Loucy (cell line): ENCODE measurements at regions not wholly inside any gene's neighbourhood (a gene's known extent, or its start where the extent isn't known, plus 50 kb on each side); places are given as distances from the start of the nearest gene placed in this dataset.

Experiments
- H2AFZ ChIP-seq: fragments of 200-600 bp; sonication (generic); 2 replicates; pipeline ENCODE4 v1.6.0; 2016; ENCODE audit warnings: antibody characterized with exemption, mild to moderate bottlenecking, low read length, moderate library complexity
- H3F3A ChIP-seq: fragments of 200-600 bp; 2 replicates; pipeline ENCODE4 v1.6.0; 2016; ENCODE audit warnings: antibody characterized with exemption, low read depth, mild to moderate bottlenecking
- H3K27me3 ChIP-seq: fragments of 200-600 bp; sonication (generic); 2 replicates; pipeline ENCODE4 v1.6.1; 2014; ENCODE audit warnings: low read length, mild to moderate bottlenecking; ENCODE audit not compliant: insufficient read depth, poor library complexity, severe bottlenecking
- H3K36me3 ChIP-seq: fragments of 200-600 bp; sonication (generic); 2 replicates; pipeline ENCODE4 v1.6.1; 2016; ENCODE audit warnings: low read length; ENCODE audit not compliant: insufficient read depth
- H3K4me1 ChIP-seq: fragments of 200-600 bp; sonication (generic); 2 replicates; pipeline ENCODE4 v1.5.1; 2014; ENCODE audit warnings: low read length, mild to moderate bottlenecking; ENCODE audit not compliant: insufficient read depth, poor library complexity, severe bottlenecking
- H3K4me2 ChIP-seq: fragments of 200-600 bp; sonication (generic); 2 replicates; pipeline ENCODE4 v1.6.0; 2014; ENCODE audit warnings: antibody characterized with exemption, low read length, low read depth, mild to moderate bottlenecking; ENCODE audit not compliant: poor library complexity, severe bottlenecking
- H3K4me3 ChIP-seq: fragments of 200-600 bp; sonication (generic); 2 replicates; pipeline ENCODE4 v1.5.1; 2014; ENCODE audit warnings: low read length, mild to moderate bottlenecking, mixed read lengths; ENCODE audit not compliant: poor library complexity, severe bottlenecking
- H3K79me2 ChIP-seq: fragments of 200-600 bp; sonication (generic); 2 replicates; pipeline ENCODE4 v1.6.1; 2014; ENCODE audit warnings: low read length; ENCODE audit not compliant: insufficient read depth
- H3K9ac ChIP-seq: fragments of 200-600 bp; sonication (generic); 2 replicates; pipeline ENCODE4 v1.6.0; 2014; ENCODE audit warnings: mild to moderate bottlenecking, low read depth, low read length, moderate library complexity; ENCODE audit not compliant: poor library complexity, severe bottlenecking
- H3K9me2 ChIP-seq: fragments of 200-600 bp; sonication (generic); replicated peaks from 2 replicates; pipeline ENCODE4 v1.6.1; 2016; ENCODE audit warnings: low read depth, low read length, mixed read lengths
- H3K9me3 ChIP-seq: fragments of 200-600 bp; sonication (generic); 2 replicates; pipeline ENCODE4 v1.6.1; 2014; ENCODE audit warnings: mild to moderate bottlenecking, antibody characterized with exemption, low read length, low read depth; ENCODE audit not compliant: insufficient read depth
- H4K20me1 ChIP-seq: fragments of 200-600 bp; sonication (generic); 2 replicates; pipeline ENCODE4 v1.6.0; 2014; ENCODE audit warnings: antibody characterized with exemption, low read length, mild to moderate bottlenecking; ENCODE audit not compliant: insufficient read depth, poor library complexity, severe bottlenecking
- CTCF ChIP-seq: fragments of 200-600 bp; sonication (generic); conservative IDR thresholded peaks from 2 replicates; pipeline ENCODE4 v1.5.1; 2014; ENCODE audit warnings: mild to moderate bottlenecking, antibody characterized with exemption, low read length
- EZH2phosphoT487 ChIP-seq: fragments of 200-600 bp; IDR thresholded peaks from 2 replicates; pipeline ENCODE4 v1.6.1; 2018; ENCODE audit warnings: antibody characterized with exemption, mild to moderate bottlenecking, moderate library complexity, borderline replicate concordance

- Histone ChIP-seq H3K27me3 (no peaks in the 10 kb centered on the region), H3K36me3 (no peaks in the 10 kb centered on the region), H3K79me2 (no peaks in the 10 kb centered on the region), H3F3A (no peaks in the 10 kb centered on the region), H3K9ac (no peak overlapping the region), H3K4me2 (no peak overlapping the region), H3K9me2 (no peaks in the 10 kb centered on the region), H3K9me3 (peaks cover 3% of the 10 kb centered on the region; the same call in 1 of the 2 replicates), H2AFZ (no peak overlapping the region), H4K20me1 (no peaks in the 10 kb centered on the region), H3K4me3 (no peak overlapping the region), H3K4me1 (no peaks in the 10 kb centered on the region)
- TF ChIP-seq EZH2phosphoT487 (no peak), CTCF (no peak)
Observed at GRCh38 chr1:184283999-184284398, 102.8 kb upstream of the C1orf21 start.

GRCh38 chr1:184284900-184285299, 101.9 kb upstream of the C1orf21 start:
- Histone ChIP-seq H3K27me3 (no peaks in the 10 kb centered on the region), H3K4me3 (no peak overlapping the region), H3K79me2 (no peaks in the 10 kb centered on the region), H4K20me1 (no peaks in the 10 kb centered on the region), H3K9me2 (no peaks in the 10 kb centered on the region), H3K36me3 (no peaks in the 10 kb centered on the region), H3K9me3 (peaks cover 10% of the 10 kb centered on the region; the same call in 1 of the 2 replicates), H3F3A (no peaks in the 10 kb centered on the region), H3K4me2 (no peak overlapping the region), H3K9ac (no peak overlapping the region), H2AFZ (no peak overlapping the region), H3K4me1 (no peaks in the 10 kb centered on the region)
- TF ChIP-seq EZH2phosphoT487, result no peak
- TF ChIP-seq CTCF, result no peak

DNA sequence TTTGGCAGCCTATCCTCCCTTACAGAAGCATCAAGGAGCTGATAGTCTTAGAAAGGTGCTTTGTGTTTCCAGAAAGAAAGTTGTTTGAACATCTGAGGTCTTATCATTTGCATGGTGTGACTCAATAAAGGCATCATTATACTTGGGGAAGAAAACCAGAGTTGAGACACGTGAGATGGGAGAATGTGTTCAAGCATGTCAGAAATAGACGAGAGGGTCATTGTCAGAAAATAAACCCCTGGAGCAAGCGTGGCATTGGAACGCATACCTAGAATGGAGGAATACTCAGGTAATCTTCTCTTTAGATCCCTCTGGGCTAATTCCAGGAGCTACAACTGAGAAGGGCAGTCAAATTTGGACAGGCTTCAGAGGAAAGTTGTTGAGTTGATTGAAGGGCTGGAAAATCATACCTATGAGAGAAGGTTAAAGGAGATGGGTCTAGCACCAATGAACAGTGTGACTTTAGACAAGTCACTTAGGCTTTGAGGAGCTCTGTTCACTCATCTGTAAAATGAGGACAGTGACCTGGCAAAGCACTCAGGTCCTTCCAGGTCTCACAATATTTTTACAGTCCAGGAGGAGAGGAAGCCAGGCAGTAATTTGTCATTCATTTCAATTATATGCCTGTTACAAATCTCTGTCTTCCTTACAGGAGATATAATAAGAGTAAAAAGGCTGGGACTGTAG, 101.3 kb upstream of the C1orf21 start:
- Histone ChIP-seq H3K9ac (no peak overlapping the region), H3K9me2 (no peaks in the 10 kb centered on the region), H3K36me3 (no peaks in the 10 kb centered on the region), H3K4me1 (no peaks in the 10 kb centered on the region), H2AFZ (no peak overlapping the region), H3K9me3 (peaks cover 16% of the 10 kb centered on the region; the same call in 1 of the 2 replicates), H4K20me1 (no peaks in the 10 kb centered on the region), H3K4me3 (no peak overlapping the region), H3K79me2 (no peaks in the 10 kb centered on the region), H3F3A (no peaks in the 10 kb centered on the region), H3K4me2 (no peak overlapping the region), H3K27me3 (no peaks in the 10 kb centered on the region)
- no peak for TF ChIP-seq CTCF
- no peak for TF ChIP-seq EZH2phosphoT487
